ENCODE measurements at regions not wholly inside any gene's neighbourhood (a gene's known extent, or its start where the extent isn't known, plus 50 kb on each side); places are given as distances from the start of the nearest gene placed in this dataset.

DNA sequence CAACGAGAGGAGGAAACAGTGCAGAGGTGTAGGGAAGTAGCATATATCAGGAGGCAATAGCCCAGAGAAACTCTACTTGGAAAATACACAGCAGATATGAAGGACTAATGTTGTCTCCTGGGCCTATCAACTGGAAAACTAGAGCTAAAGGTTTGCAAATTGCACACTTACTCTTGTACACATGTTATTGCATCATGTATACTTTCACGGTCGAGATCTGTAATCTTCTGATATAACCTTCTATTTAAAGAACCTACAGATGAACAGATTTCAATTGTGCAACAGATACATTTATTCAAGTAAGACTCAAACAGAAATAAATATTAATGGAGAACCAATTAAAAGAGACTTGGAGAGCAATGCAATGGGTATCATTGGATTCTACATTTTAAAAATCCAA is 256.3 kb upstream of the TMEM161B start:
- no peaks in the 10 kb centered on the region for H3K36me3 Mint-ChIP-seq (ENCODE audit: insufficient read depth, unreplicated experiment)
- no peaks in the 10 kb centered on the region for H3K36me3 ChIP-seq (ENCODE audit: control insufficient read depth, insufficient read depth, low read length)
- no peaks in the 10 kb centered on the region for H3K4me1 ChIP-seq
- no peaks in the 10 kb centered on the region for H3K27me3 ChIP-seq (replicated peaks; ENCODE audit: control insufficient read depth, insufficient read depth, low read length)
- no TSS peak for BruUV-seq (replicated peaks)
- no peaks in the 10 kb centered on the region for H3K9me3 Mint-ChIP-seq (ENCODE audit: unreplicated experiment)
- TF ChIP-seq, protein P1, sequence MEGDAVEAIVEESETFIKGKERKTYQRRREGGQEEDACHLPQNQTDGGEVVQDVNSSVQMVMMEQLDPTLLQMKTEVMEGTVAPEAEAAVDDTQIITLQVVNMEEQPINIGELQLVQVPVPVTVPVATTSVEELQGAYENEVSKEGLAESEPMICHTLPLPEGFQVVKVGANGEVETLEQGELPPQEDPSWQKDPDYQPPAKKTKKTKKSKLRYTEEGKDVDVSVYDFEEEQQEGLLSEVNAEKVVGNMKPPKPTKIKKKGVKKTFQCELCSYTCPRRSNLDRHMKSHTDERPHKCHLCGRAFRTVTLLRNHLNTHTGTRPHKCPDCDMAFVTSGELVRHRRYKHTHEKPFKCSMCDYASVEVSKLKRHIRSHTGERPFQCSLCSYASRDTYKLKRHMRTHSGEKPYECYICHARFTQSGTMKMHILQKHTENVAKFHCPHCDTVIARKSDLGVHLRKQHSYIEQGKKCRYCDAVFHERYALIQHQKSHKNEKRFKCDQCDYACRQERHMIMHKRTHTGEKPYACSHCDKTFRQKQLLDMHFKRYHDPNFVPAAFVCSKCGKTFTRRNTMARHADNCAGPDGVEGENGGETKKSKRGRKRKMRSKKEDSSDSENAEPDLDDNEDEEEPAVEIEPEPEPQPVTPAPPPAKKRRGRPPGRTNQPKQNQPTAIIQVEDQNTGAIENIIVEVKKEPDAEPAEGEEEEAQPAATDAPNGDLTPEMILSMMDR (IDR thresholded peaks at IDR 0.05; ENCODE audit: insufficient read depth in 1 of 2, low read depth in 1 of 2, low read length in 1 of 2, severe bottlenecking in 1 of 2, unreplicated experiment in 1 of 2) = no peak
- intact Hi-C loops (cut with micrococcal nuclease; ENCODE audit: unreplicated experiment) = no loop called here
- no peak overlapping the region for H3K27ac Mint-ChIP-seq (ENCODE audit: unreplicated experiment)
- H3K9me3 ChIP-seq = no peaks in the 10 kb centered on the region
- no peak overlapping the region for H3K4me3 ChIP-seq (ENCODE audit: low read depth, low read length)
- ChIA-PET POLR2A (no interaction called here), CTCF (no interaction called here)
- no peaks in the 10 kb centered on the region for H3K4me1 Mint-ChIP-seq (ENCODE audit: low read depth, unreplicated experiment)
- no peak overlapping the region for H3K4me3 Mint-ChIP-seq (ENCODE audit: unreplicated experiment)
- H3K27me3 Mint-ChIP-seq (ENCODE audit: insufficient read depth, unreplicated experiment) = no peaks in the 10 kb centered on the region
- no peak for DNase-seq

GRCh38 chr5:88519066-88519465 is 250.4 kb upstream of the TMEM161B start:
- TF ChIP-seq, protein P1 (IDR thresholded peaks at IDR 0.05; ENCODE audit: insufficient read depth in 1 of 2, low read depth in 1 of 2, low read length in 1 of 2, severe bottlenecking in 1 of 2, unreplicated experiment in 1 of 2) = no peak
- Histone ChIP-seq H3K4me1 (no peaks in the 10 kb centered on the region), H3K9me3 (no peaks in the 10 kb centered on the region), H3K4me3 (ENCODE audit: low read depth, low read length) (no peak overlapping the region), H3K36me3 (ENCODE audit: control insufficient read depth, insufficient read depth, low read length) (no peaks in the 10 kb centered on the region), H3K27me3 (replicated peaks; ENCODE audit: control insufficient read depth, insufficient read depth, low read length) (no peaks in the 10 kb centered on the region)
- no peak for DNase-seq
- ChIA-PET POLR2A (no interaction called here), CTCF (no interaction called here)
- peaks cover 3% of the 10 kb centered on the region for H3K27me3 Mint-ChIP-seq (ENCODE audit: insufficient read depth, unreplicated experiment)
- H3K27ac Mint-ChIP-seq (ENCODE audit: unreplicated experiment) = no peak overlapping the region
- H3K4me1 Mint-ChIP-seq (ENCODE audit: low read depth, unreplicated experiment) = peaks cover 10% of the 10 kb centered on the region
- BruUV-seq (replicated peaks) = no TSS peak
- no peak overlapping the region for H3K4me3 Mint-ChIP-seq (ENCODE audit: unreplicated experiment)
- H3K9me3 Mint-ChIP-seq (ENCODE audit: unreplicated experiment) = no peaks in the 10 kb centered on the region
- no peaks in the 10 kb centered on the region for H3K36me3 Mint-ChIP-seq (ENCODE audit: insufficient read depth, unreplicated experiment)
- intact Hi-C loops (cut with micrococcal nuclease; ENCODE audit: unreplicated experiment) = no loop called here

DNA sequence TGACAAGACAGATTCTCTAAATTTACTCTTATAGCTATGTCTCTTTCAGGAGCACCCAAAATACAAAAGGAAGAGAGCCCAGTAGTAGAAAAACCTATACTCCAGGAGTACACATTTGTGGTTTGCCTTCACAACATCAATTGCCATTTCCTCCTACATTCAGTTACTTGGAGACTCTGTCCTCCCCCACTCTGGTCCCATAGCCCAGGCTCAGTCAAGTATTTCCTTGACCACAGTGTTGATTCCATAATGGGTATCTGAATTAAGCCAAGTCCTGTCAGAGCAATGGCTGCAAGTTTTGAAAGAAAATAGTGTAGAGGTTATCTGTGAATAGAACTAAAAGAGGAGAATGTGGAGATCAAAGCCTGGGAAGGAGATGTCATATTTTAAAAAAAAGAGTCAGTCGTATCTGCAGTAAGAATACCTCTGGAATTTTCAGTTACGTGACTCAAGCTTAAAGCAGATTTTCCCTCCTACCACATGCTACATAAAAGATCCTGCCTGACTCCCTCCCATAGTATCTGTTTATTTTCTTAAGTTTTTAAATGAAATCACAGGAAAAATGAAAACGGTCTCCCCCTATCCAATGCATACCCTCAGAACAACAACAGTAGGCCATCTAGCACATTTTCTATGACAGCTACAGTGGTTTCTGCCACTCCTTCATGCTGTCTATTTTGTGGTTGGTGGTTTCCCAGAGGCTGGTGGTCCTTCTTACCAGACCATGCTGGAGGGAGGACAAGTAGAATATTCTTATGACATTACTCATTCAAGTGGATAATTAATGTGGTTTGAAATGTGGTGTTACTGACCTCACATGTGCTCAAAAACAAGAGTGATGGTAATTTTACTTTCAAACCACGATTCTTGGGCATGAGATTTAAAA is 249.7 kb upstream of the TMEM161B start:
- no peak overlapping the region for H3K4me3 ChIP-seq (ENCODE audit: low read depth, low read length)
- Mint-ChIP-seq H3K4me3 (ENCODE audit: unreplicated experiment) (no peak overlapping the region), H3K27me3 (ENCODE audit: insufficient read depth, unreplicated experiment) (peaks cover 3% of the 10 kb centered on the region), H3K36me3 (ENCODE audit: insufficient read depth, unreplicated experiment) (no peaks in the 10 kb centered on the region), H3K4me1 (ENCODE audit: low read depth, unreplicated experiment) (peaks cover 10% of the 10 kb centered on the region), H3K27ac (ENCODE audit: unreplicated experiment) (no peak overlapping the region), H3K9me3 (ENCODE audit: unreplicated experiment) (no peaks in the 10 kb centered on the region)
- no peaks in the 10 kb centered on the region for H3K36me3 ChIP-seq (ENCODE audit: control insufficient read depth, insufficient read depth, low read length)
- POLR2A ChIA-PET = no interaction called here
- no TSS peak for BruUV-seq (replicated peaks)
- no peaks in the 10 kb centered on the region for H3K9me3 ChIP-seq
- no peak for DNase-seq
- intact Hi-C loops (cut with micrococcal nuclease; ENCODE audit: unreplicated experiment) = no loop called here
- TF ChIP-seq, protein P1 (IDR thresholded peaks at IDR 0.05; ENCODE audit: insufficient read depth in 1 of 2, low read depth in 1 of 2, low read length in 1 of 2, severe bottlenecking in 1 of 2, unreplicated experiment in 1 of 2) = no peak
- no peaks in the 10 kb centered on the region for H3K27me3 ChIP-seq (replicated peaks; ENCODE audit: control insufficient read depth, insufficient read depth, low read length)
- no peaks in the 10 kb centered on the region for H3K4me1 ChIP-seq
- CTCF ChIA-PET = no interaction called here

Data from Caco-2 (cell line).